ENCODE measurements at regions not wholly inside any gene's neighbourhood (a gene's known extent, or its start where the extent isn't known, plus 50 kb on each side); places are given as distances from the start of the nearest gene placed in this dataset.
"Not testable (repeated sequence)": the region's sequence is repeated elsewhere in the genome, so short reads cannot be mapped to it uniquely, and the experiment has no call there.

DNA sequence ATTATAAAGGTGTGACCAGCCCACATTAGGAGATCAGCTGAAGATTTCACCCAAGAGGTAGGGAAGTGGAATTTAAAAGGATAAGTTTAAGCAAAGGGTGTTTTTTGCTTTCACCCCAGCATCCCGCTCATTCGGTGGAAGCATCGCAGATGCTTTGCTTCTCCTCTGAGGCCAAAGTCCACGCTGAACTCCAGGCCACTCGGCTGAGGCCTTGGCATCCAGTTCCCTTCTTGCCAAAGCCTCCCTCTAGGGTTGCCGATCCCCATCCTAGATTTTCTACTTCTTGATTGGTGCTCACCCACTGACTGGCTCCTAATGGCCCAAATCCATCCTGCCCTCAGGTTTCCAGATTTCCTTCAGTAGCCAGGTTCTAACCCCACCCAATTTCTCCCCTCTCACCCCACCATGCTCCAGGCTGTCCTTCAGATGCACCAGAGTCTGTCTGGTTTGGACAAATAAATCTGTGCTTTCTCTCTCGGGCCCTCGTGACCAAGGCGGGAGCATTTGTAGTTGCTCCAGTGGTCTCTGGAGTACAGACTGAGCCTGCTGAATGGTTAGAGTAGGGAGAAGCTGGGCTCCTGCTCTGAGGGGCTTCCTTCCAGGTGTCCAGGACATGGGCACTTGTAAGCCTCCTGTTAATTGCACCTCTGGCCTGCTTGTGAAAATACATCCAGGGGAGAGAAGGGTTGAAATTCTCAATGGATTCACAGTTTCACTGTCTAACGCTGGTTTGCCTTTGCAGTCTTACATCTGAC lies 193.2 kb downstream of the C1orf94 start:
- intact Hi-C loops (cut with micrococcal nuclease): no loop called here

DNA sequence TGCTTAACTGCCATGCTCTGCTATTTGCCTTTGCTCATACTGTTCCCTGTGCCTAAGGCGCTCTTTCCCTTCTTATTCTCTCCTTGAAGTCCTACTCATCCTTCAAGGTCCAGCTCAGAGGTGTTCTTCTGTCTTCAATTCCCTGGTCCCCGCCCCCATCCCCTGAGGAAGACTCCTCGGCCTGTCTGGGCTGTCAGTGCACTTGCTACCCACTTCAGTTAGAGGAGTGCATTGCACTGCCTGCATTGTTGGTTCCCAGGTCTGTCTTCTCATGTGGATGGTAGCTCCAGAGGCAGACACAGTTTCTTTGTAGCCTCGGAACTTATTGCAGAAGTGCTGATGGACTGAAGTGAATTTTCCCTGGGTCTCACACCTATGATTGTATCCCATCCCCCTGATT lies 194.0 kb downstream of the C1orf94 start:
- intact Hi-C loops (cut with micrococcal nuclease): no loop called here

DNA sequence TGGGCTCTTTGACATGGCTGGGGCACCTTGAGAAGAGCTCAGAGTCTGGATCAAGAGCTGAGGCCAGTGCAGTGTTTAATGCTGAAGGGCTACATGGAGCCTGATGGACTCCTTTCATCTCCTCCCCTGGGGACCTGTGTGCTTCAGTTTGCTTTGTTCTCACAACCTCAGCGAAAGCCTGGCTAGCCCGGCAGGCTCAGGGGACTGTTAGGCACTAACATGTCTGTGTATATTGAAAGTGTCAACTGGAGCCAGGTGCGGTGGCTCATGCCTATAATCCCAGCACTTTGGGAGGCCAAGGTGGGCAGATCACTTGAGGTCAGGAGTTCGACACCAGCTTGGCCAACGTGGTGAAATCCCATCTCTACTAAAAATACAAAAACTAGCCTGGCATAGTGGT lies 194.5 kb downstream of the C1orf94 start:
- intact Hi-C loops (cut with micrococcal nuclease): not testable (repeated sequence)

DNA sequence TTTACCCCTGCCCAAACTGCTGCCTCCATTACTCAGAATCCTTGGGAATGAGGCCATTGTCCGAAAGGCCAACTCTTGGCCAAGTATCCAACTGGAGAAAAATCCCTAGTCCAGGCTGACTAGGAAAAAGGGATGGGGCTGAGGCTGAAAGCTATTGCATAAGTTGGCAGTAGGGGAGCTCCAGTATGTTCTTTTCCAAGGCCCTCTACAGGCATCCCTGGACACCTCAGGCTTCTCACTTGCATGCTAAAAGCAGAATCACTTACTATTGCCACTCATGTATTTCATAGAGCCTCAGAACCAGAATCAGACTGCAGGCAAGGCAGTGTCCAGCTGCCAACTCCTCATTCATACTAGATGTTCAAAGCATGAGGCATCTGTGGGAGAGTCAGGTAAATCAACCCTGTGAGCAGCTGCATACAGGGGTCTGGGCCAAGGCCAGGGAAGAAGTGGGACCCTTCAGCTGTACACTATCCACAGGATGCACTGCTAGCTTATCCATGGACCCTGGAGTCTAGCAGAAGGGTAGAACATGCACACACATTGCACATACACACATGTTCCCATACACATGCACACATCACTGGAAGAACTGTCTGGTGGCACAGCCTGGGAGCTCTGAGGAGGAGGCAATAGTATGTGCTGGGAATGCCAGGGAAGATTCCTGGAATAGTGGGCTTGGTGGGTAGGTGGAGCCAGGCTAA lies 195.3 kb downstream of the C1orf94 start:
- intact Hi-C loops (cut with micrococcal nuclease): no loop called here

DNA sequence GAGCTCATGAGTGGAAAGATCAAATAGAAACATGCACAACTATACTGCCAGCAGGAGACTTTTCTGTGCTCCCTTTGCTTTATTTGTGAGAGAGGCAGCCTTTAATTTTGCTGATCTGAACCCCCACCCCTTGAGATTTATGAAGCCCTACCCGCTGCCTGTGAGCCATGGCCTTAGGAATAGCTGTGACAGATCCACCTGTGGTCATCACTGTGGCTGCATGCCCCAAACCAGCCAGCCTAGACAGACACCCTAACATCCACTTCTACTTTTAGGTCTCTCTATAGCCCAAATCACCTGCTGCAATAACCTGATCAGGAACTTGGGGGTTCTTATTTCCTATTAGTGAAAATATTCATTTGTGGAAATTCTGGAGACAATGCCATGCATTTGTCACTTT lies 196.2 kb downstream of the C1orf94 start:
- intact Hi-C loops (cut with micrococcal nuclease): no loop called here

DNA sequence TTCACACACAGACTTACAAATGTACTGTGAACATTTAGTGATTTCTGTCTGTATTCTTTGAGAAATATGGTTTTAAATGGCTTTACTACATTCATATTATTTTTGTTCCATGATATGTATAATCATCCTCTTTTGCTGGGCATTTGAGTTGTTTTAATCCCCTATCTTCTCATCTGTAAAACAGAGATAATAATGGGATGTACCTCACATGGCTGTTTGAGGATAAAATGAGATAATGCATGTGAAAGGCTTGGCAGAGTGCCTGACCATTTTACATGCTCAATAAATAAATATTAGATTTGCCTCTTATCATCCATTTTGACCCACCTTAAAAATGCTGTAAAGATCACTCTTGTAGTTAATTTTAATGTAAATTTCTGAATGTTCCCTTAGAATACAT lies 197.2 kb downstream of the C1orf94 start:
- intact Hi-C loops (cut with micrococcal nuclease): no loop called here

DNA sequence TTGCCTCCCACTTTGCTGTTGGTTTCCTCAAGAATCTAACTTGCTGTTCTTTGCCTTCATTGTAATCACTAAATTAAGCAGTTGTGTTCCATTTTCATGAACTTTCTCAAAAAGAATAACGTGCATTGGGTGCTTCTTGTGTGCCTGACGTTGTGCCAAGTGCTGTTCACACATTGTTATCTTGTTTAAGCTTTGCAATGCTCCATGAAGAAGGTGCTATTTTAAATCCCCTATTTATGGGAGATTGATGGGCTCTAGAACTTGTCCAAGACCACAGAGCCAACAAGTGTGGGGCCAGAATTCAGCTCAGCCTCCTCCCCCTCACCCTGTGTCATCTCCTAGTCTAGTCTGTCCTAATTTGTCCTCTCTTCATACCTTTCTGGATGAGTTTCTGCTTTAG lies 199.8 kb downstream of the C1orf94 start:
- intact Hi-C loops (cut with micrococcal nuclease): no loop called here

DNA sequence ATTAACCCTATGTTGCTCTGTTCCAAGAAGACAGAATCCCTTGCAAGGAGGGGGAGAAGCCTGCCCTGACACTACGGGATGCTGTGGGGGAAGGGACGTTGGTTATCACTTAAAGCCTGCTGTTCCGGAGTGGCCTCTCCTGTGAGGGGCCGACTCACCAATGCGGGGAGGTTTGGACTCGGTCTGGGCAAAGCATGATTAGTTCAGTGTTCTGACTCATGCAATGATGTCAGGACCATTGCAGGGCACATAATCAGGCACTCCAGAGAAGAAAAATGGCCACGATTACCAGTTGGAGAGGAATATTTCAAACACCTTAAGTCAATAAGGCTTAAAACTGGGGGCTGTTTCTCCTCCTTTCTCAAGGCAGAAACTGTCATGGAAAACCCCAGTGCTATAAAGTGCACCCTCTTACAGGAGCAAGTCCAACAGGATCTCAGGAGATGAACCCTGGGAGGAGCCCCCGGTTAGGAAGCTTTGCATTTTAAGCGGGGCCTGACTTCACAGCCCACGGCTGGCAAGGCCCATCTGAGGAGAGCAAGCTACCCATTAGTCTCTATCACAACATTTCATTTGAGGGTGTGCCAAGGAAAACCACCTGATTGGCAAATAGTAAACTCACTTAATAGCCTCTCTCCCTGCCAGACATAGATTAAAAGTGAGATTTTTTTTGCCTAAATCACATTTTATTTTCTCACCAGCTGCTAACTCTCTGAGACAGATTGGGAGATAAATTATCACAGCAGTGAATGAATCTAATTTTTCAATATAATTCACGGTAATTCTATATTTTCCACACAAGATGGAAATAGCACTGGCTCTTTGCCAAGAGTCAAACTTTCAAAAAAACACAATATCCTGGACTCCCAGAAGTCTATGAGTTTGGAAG lies 202.5 kb downstream of the C1orf94 start:
- intact Hi-C loops (cut with micrococcal nuclease): no loop called here

DNA sequence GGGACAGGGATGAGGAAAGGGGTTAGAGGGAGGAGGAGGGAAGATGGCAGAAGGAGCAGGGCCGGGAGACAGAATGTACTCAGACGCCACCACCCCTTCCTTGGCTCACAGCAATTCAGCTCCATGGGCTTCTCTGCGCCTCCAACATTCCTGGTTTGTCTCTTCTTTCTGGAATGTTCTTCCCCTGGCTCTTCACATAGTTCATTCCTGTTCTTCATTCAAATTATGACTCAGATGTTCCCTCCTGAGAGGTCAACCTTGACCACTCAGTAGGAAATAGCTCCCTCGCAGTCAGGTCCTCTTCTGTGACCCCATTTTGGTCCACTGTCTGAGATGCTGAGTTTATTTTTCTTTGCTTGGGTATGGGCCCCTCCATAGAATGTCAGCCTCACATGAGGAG lies 203.2 kb downstream of the C1orf94 start:
- intact Hi-C loops (cut with micrococcal nuclease): no loop called here

DNA sequence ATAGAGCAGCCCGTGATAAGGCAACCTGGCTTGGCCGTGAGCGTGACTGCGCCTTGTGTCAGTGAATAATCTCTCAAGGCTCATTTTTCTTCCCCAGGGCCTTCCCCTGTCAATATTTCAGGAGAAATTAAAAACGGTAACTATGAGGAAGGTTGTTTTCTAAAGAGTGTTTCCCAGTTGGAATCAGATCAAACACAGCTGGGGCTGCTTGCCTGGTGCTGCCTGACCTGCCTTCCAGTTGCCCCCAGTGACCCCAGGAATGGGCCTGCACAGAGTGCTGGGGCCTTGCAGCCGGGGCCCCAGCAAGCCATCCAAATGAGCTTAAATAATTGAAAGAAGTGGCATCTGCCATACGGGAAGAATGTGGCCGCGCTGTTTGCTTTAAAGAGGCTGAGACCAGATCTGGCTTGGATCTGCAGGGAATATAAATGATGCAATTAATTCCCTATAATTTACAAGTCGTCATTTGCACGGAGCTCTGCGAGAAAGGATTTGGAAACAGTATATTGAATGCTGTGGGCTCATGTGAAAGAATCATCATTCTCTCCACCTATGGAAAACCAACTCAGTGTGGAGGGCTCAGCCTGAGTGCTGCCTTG lies 203.9 kb downstream of the C1orf94 start:
- intact Hi-C loops (cut with micrococcal nuclease): no loop called here

DNA sequence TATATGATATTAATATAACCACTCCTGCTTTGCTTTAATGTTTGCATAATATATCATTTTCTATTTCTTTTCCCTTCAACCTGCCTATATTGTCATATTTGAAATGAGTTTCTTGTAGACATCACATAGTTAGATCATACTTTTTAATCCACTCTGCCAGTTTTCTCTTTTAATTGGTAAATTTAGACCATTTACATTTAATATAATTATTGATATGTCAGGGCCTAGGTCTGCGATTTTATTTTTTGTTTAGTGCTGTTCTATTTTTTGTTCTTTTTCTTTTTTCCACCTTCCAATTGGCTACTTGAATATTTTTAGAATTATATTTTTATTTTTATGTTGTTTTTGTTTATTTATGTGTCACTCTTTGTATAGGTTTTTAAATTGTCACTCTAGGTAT lies 213.3 kb downstream of the C1orf94 start:
- intact Hi-C loops (cut with micrococcal nuclease): no loop called here

DNA sequence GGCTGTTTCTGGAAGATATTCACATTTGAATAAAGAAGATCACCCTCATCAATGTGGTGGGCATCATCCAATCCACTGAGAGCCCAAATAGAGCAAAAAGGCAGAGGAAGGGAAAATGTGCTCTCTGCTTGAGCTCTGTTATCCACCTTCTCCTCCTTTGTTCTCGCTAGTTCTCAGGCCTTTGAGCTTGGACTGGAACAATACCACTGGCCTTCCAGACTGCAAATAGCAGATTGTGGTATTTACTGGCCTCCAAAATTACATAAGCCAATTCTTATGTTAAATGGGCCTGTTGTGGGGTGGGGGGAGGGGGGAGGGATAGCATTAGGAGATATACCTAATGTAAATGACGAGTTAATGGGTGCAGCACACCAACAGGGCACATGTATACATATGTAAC lies 219.3 kb downstream of the C1orf94 start:
- intact Hi-C loops (cut with micrococcal nuclease): no loop called here

DNA sequence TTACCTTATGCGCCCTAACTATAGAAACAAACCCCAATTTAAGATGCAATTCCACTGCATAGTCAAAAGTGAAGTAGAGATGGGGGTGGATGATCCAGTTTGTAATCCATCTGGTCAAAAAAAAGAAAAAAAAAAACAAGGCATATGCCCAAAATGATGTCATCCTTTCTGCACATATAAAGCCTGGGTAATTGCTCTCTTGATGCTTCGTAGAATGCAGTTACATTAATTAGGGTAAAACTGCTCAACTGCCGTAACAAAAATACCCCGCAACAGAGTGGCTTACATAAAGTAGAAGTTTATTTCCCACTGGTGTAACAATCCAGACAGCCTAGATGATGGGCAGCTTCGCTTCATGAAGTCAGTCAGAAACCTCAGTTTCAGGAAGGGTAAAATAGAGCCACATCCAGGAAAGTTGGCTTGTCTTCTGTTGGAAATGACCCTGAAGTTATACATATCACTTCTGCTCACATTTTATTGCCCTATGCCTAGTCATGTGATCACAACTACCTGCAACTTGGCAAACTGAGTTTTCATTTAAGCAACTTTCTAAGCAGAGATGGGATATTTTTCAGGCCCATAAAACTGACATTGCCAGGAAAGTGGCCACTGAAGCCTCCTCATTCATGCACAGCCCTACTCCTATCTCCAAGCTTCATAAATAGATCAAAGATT lies 221.7 kb downstream of the C1orf94 start:
- intact Hi-C loops (cut with micrococcal nuclease): no loop called here

DNA sequence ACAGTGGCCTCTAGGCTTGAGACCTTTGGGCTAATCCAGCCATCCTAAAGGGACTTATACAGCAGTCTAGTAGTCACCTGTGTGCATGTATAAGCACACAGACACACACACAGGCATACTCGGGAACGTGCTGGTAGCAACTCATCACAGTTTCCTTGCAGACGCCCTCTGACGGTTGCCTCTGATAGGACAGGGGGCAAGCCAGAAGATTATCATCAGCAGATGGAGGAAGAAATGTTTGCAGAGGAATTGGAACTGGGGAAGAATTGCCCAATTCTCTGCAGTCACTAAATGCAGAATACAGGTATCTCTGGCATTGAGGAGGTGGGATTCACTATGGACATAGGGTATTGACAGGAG lies 222.2 kb downstream of the C1orf94 start:
- intact Hi-C loops (cut with micrococcal nuclease): no loop called here

DNA sequence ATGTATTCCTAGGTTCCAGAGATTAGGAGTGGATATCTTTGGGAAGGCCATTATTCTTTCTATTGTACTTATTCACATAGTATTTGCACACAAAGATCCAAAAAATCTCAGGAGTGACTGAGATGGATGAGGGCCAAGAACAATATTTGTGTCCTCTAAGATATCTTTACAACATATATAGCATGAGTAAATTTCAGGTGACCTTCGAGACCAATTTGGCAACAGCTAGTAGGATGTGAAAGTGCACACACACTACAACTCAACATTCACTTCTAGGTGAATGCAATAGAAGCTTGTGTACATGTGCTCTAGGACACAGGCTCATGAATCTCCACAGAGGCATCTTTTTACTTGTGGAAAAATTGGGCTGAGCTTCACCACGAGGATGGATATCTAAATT lies 224.0 kb downstream of the C1orf94 start:
- intact Hi-C loops (cut with micrococcal nuclease): no loop called here

DNA sequence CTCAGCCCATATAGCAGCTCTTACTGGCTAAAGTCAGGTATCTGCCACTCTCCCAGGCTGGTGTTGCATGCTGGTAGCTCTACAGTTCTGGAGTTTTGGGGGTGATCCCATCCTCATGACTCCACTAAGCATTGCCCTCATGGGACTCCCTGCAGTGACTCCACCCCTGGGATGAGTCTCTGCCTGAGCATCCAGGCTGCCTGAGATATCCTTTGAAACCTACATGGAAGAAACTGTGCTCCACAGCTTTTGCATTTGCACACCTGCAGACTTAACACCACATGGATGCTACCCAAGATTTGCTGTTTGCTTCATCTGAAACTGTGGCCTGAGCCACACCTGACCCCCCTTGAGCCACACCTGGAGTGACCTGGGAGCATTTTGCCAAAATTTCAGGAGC lies 226.4 kb downstream of the C1orf94 start:
- intact Hi-C loops (cut with micrococcal nuclease): no loop called here

DNA sequence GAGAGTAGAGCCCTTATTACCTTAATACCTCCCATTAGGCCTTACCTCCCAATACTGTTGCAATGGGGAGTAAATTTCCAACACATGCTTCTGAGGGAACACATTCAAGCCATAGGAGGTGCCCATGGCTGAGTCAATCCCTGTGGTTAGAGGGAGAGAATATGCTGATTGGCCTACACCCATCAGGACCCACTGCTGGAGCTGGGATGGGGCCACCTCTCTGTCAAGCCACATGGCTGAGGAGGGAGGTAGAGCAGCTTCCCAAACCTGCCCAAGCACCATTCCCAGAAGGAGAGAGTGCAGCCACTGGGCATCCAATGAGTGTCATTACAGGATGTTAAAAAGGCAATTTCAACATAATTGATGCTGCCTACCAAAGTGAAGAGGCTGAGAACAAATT lies 228.1 kb downstream of the C1orf94 start:
- intact Hi-C loops (cut with micrococcal nuclease): no loop called here

DNA sequence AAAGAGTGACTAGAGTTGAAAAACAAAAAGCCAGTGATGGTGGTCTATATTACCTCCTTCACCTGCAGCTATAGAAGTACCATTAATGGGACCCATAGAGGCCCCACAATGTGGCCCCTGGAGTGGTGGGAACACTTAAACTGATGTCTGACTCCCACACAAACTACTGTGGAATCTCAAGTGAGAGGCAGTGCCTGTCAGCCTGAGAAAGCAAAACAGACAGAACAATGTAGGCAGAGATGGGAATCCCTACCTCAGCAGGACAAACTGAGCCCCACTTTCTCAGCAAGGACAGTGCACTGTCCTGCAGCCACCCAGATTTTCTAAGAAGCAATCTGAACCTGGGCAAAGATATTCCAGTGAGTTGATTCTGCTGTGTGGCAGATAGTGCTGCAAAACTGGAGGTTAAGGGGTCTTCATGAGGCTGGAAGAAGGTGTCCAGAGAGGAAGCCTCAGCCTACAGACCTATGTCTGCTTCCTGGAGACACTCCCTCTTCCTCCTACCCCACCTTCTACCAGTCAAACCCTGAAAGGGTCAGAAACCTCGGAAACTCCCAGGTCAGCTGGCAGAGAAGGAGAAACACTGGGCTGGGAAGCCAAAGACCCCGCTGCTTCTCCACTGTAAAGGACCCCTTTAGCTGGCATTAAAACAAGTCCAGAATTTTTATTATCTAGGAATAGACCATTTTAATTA lies 228.7 kb downstream of the C1orf94 start:
- intact Hi-C loops (cut with micrococcal nuclease): no loop called here

DNA sequence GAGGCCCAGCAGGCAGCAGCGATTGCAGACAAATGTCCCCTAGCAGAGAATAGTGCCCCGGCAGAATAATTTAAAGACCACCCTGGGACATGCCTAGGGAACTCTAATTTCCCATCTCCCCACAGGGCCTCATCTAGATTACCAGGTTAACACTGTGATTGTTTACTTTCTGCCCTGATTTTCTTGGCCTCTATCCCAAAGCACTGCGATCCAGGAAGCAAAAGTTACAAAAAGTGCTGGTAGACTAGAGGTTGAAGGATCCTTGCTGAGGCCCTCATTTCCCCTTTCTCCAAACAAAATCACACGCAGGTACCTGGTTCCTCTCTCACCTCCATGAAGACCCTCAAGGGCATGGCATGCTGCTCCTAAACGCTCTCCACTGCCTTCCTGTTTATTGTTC lies 229.7 kb downstream of the C1orf94 start:
- intact Hi-C loops (cut with micrococcal nuclease): no loop called here

DNA sequence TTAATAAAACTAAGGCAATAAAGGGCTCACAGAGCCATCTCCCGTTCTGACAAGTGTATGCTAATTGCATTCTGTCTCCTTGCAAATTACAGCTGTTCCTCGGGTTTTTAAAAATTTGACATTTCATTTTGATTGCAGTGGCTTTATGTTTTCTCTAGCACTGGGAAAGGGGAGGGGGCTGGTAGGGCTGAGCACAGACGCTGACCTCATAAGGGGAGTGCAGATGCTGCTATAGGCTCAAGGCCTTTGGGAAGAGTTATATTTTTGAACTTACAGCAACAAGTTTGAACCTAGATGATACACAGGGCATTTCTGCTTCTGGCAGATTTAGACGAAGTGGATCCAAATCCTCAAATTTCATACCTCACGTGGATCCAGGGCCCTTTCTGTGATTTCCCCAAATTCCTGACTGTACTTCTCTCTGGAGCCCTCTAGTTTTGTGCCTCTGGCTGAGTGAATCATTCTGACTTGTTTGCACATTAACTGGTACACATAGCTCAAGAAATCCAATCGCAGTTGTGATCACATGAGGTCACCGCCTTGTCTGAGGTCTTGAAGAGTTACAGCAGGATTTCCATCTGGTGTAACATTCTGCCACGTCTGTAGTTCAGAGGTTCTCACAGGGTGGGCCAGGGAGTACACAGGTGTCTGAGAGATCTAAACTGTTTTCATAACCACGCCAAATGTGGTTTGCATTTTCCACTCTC lies 230.3 kb downstream of the C1orf94 start:
- intact Hi-C loops (cut with micrococcal nuclease): no loop called here

Data from T-helper 2 cell treated with Interferon-gamma antibody and Interleukin-4, amounts not matched to agents 100 ng/mL and 5 ng/mL, for 36 hours (primary cell).